IMR-90 (cell line): ENCODE measurements at regions not wholly inside any gene's neighbourhood (a gene's known extent, or its start where the extent isn't known, plus 50 kb on each side); places are given as distances from the start of the nearest gene placed in this dataset.

Source experiments
- ATAC-seq: fragments of 200-7000 bp; cut with Tn5 transposase; 2 replicates; pipeline ENCODE4 v1.9.1; 2020; ENCODE audit warnings: low read depth, mild to moderate bottlenecking, moderate library complexity
- BruUV-seq: library from RNA; stranded (reverse); fragments of 400-500 nt; replicated peaks from 2 replicates; lab custom pipeline; 2021; lab: Mats Ljungman, UMichigan
- CTCF ChIA-PET: fragments of 300-600 bp; formaldehyde crosslinking; extraction: SDS; loops from one replicate; lab custom pipeline; 2021; ENCODE audit warnings: antibody characterized with exemption; lab: Yijun Ruan, JAX
- POLR2A ChIA-PET: fragments of 300-600 bp; sonication (Branson Sonifier 250); formaldehyde crosslinking; loops from one replicate; lab custom pipeline; 2022; ENCODE audit warnings: antibody characterized with exemption; ENCODE audit not compliant: unreplicated experiment; lab: Charles Lee
- DNase-seq: peaks from one replicate; pipeline ENCODE4 v3.0.0; 2013
- H2AFZ ChIP-seq: replicated peaks from 2 replicates; pipeline ENCODE3; 2013; ENCODE audit warnings: low read length, mild to moderate bottlenecking; ENCODE audit not compliant: poor library complexity
- H2AK5ac ChIP-seq: 2 replicates; pipeline ENCODE4 v1.6.1; 2013; ENCODE audit warnings: low read depth, low read length, inconsistent platforms
- H2AK9ac ChIP-seq: replicated peaks from 2 replicates; pipeline ENCODE3; 2013; ENCODE audit warnings: mild to moderate bottlenecking, low read depth, low read length, moderate library complexity; ENCODE audit not compliant: poor library complexity
- H2BK120ac ChIP-seq: 2 replicates; pipeline ENCODE4 v1.6.1; 2013; ENCODE audit warnings: low read depth, low read length, inconsistent platforms
- H2BK15ac ChIP-seq: 3 replicates; pipeline ENCODE4 v1.6.1; 2013; ENCODE audit warnings: low read depth, low read length, inconsistent platforms
- H2BK20ac ChIP-seq: 2 replicates; pipeline ENCODE4 v1.6.1; 2013; ENCODE audit warnings: low read depth, mild to moderate bottlenecking, inconsistent platforms, low read length, moderate library complexity
- H2BK5ac ChIP-seq: 2 replicates; pipeline ENCODE4 v1.6.1; 2013; ENCODE audit warnings: mild to moderate bottlenecking, low read depth, low read length, inconsistent platforms; ENCODE audit not compliant: poor library complexity, severe bottlenecking
- H3K14ac ChIP-seq: replicated peaks from 2 replicates; pipeline ENCODE4 v1.6.1; 2013; ENCODE audit warnings: low read depth, low read length, inconsistent platforms
- H3K18ac ChIP-seq: 2 replicates; pipeline ENCODE4 v1.6.1; 2013; ENCODE audit warnings: low read depth, low read length, control low read depth
- H3K23ac ChIP-seq: 2 replicates; pipeline ENCODE4 v1.6.1; 2013; ENCODE audit warnings: low read depth, low read length, inconsistent platforms
- H3K27ac ChIP-seq: 2 replicates; pipeline ENCODE4 v1.5.1; 2013; ENCODE audit warnings: mild to moderate bottlenecking, control low read depth, low read length; ENCODE audit not compliant: insufficient read depth
- H3K27me3 ChIP-seq: 2 replicates; pipeline ENCODE4 v1.6.1; 2013; ENCODE audit warnings: low read length; ENCODE audit not compliant: control insufficient read depth, insufficient read depth
- H3K36me3 ChIP-seq: 2 replicates; pipeline ENCODE4 v1.6.1; 2013; ENCODE audit warnings: low read length, mixed read lengths; ENCODE audit not compliant: control insufficient read depth, insufficient read depth
- H3K4ac ChIP-seq: 2 replicates; pipeline ENCODE4 v1.6.1; 2013; ENCODE audit warnings: low read depth, low read length, inconsistent platforms
- H3K4me1 ChIP-seq: 2 replicates; pipeline ENCODE4 v1.6.1; 2013; ENCODE audit warnings: low read length, mixed read lengths; ENCODE audit not compliant: control insufficient read depth, insufficient read depth
- H3K4me2 ChIP-seq: 2 replicates; pipeline ENCODE4 v1.6.1; 2013; ENCODE audit warnings: low read depth, mild to moderate bottlenecking, control low read depth, low read length, moderate library complexity
- H3K4me3 ChIP-seq: 2 replicates; pipeline ENCODE4 v1.5.1; 2013; ENCODE audit warnings: low read depth, mild to moderate bottlenecking, control low read depth, low read length, moderate library complexity; ENCODE audit not compliant: insufficient read depth
- H3K56ac ChIP-seq: 2 replicates; pipeline ENCODE4 v1.6.1; 2013; ENCODE audit warnings: low read length, inconsistent platforms; ENCODE audit not compliant: insufficient read depth; ENCODE audit errors: extremely low read depth
- H3K79me1 ChIP-seq, 2 experiments: 2 replicates each; pipeline ENCODE4 v1.6.1; 2013; ENCODE audit warnings: low read length in 2 of 2, inconsistent platforms in 1 of 2, low read depth in 1 of 2
- H3K9ac ChIP-seq: 2 replicates; pipeline ENCODE4 v1.6.1; 2013; ENCODE audit warnings: low read depth, low read length, control low read depth
- H3K9me1 ChIP-seq: 2 replicates; pipeline ENCODE4 v1.6.1; 2013; ENCODE audit warnings: low read length, inconsistent platforms; ENCODE audit not compliant: insufficient read depth
- H3K9me3 ChIP-seq: 2 replicates; pipeline ENCODE4 v1.6.1; 2013; ENCODE audit warnings: low read length; ENCODE audit not compliant: control insufficient read depth, insufficient read depth
- H4K20me1 ChIP-seq: 2 replicates; pipeline ENCODE4 v1.6.1; 2013; ENCODE audit warnings: low read length, inconsistent platforms; ENCODE audit not compliant: insufficient read depth
- H4K5ac ChIP-seq: 2 replicates; pipeline ENCODE4 v1.6.1; 2013; ENCODE audit warnings: mild to moderate bottlenecking, low read depth, low read length, control low read depth
- H4K8ac ChIP-seq, 2 experiments: 2 replicates each; pipeline ENCODE4 v1.6.1; 2013; ENCODE audit warnings: low read depth in 2 of 2, low read length in 2 of 2, control low read depth in 1 of 2, inconsistent platforms in 1 of 2
- H4K91ac ChIP-seq: 2 replicates; pipeline ENCODE4 v1.6.1; 2013; ENCODE audit warnings: low read depth, low read length, inconsistent platforms; ENCODE audit not compliant: insufficient read depth
- BHLHE40 ChIP-seq: fragments of 150-350 bp; IDR thresholded peaks from 2 replicates; pipeline ENCODE4 v1.6.1; 2016; ENCODE audit warnings: mild to moderate bottlenecking, low read depth, low read length
- CEBPB ChIP-seq: IDR thresholded peaks from 2 replicates; pipeline ENCODE4 v1.6.1; 2012; ENCODE audit warnings: low read depth, low read length, improper control_type of control experiment
- CHD1 ChIP-seq: IDR thresholded peaks from 2 replicates; pipeline ENCODE4 v1.6.1; 2012; ENCODE audit warnings: low read depth, low read length, improper control_type of control experiment
- CTCF ChIP-seq: conservative IDR thresholded peaks from 2 replicates; pipeline ENCODE4 v1.5.1; 2012; ENCODE audit warnings: mild to moderate bottlenecking, low read depth, low read length, improper control_type of control experiment
- ELK1 ChIP-seq: fragments of 150-350 bp; IDR thresholded peaks from 2 replicates; pipeline ENCODE4 v1.6.1; 2016; ENCODE audit warnings: low read depth, mild to moderate bottlenecking, low read length, moderate library complexity, borderline replicate concordance
- MAFK ChIP-seq: IDR thresholded peaks from 2 replicates; pipeline ENCODE4 v1.6.1; 2012; ENCODE audit warnings: low read depth, low read length, improper control_type of control experiment
- MAZ ChIP-seq: IDR thresholded peaks from 2 replicates; pipeline ENCODE4 v1.6.1; 2012; ENCODE audit warnings: low read depth, mild to moderate bottlenecking, low read length, improper control_type of control experiment, moderate library complexity, borderline replicate concordance
- MXI1 ChIP-seq: IDR thresholded peaks from 2 replicates; pipeline ENCODE4 v1.6.1; 2012; ENCODE audit warnings: low read depth, mild to moderate bottlenecking, low read length, moderate library complexity, borderline replicate concordance
- NFE2L2 ChIP-seq: fragments of 150-350 bp; IDR thresholded peaks from 2 replicates; pipeline ENCODE4 v1.6.1; 2016; ENCODE audit warnings: low read depth, mild to moderate bottlenecking, low read length
- POLR2A ChIP-seq: IDR thresholded peaks from 2 replicates; pipeline ENCODE4 v1.6.1; 2012; ENCODE audit warnings: mild to moderate bottlenecking, low read depth, low read length
- RFX5 ChIP-seq: IDR thresholded peaks from 2 replicates; pipeline ENCODE4 v1.8.0; 2012; ENCODE audit warnings: low read depth, mild to moderate bottlenecking, low read length, moderate library complexity
- SMC3 ChIP-seq: fragments of 150-350 bp; IDR thresholded peaks from 2 replicates; pipeline ENCODE4 v1.6.1; 2016; ENCODE audit warnings: low read depth, mild to moderate bottlenecking, antibody characterized with exemption, low read length, moderate library complexity
- USF2 ChIP-seq: fragments of 150-350 bp; IDR thresholded peaks from 2 replicates; pipeline ENCODE4 v1.6.1; 2017; ENCODE audit warnings: mild to moderate bottlenecking, antibody characterized with exemption, low read length, low read depth
- WGBS, 2 experiments: methylation state at CpG; one replicate each; pipeline versions ENCODE4 v1.1.5 to v1.1.7; 2013; ENCODE audit warnings: missing lambda C conversion rate in 2 of 2; ENCODE audit not compliant: insufficient read length in 1 of 2; ENCODE audit errors: extremely low coverage in 2 of 2; 5-methylcytosine and 5-hydroxymethylcytosine counted together
- dilution Hi-C: fragments of 300-500 bp; cut with HindIII; formaldehyde crosslinking; loops from one replicate; pipeline ENCODE4 v1.14.3; 2018; ENCODE audit warnings: low sequenced_read_pairs; ENCODE audit not compliant: unreplicated experiment
- in situ Hi-C: fragments of 300-500 bp; cut with MboI; formaldehyde crosslinking; loops from 3 replicates; pipeline ENCODE4 v1.14.3; 2019; ENCODE audit warnings: low sequenced_read_pairs, inconsistent platforms, mixed read lengths
- intact Hi-C: fragments of 100-400 bp; cut with micrococcal nuclease; formaldehyde crosslinking; loops from 2 replicates; pipeline ENCODE4 v1.10.0; 2022

GRCh38 chr19:27955485-27956480 lies 1257.2 kb downstream of the UQCRFS1 start:
- CTCF ChIA-PET: no interaction called here
- Histone ChIP-seq H2AK9ac (no peak overlapping the region), H3K4me3 (no peak overlapping the region)

More at GRCh38 chr19:27955485-27956480, 1257.2 kb downstream of the UQCRFS1 start:
- H4K20me1 ChIP-seq: no peaks in the 10 kb centered on the region
- in situ Hi-C loops (loop anchor here (25.0 kb wide), 1 partner anchor 757 kb away; no protein-coding TSS in a partner anchor), intact Hi-C loops (no loop called here), dilution Hi-C loops (no loop called here)
- H3K27me3 ChIP-seq: no peaks in the 10 kb centered on the region
- no peak overlapping the region for H3K23ac ChIP-seq
- no peak overlapping the region for H3K18ac ChIP-seq
- no peaks in the 10 kb centered on the region for H3K4me1 ChIP-seq
- no peak overlapping the region for H2BK120ac ChIP-seq
- DNase-seq: no peak
- no peak overlapping the region for H3K4ac ChIP-seq
- TF ChIP-seq POLR2A (no peak), CTCF (no peak), RFX5 (no peak), CHD1 (no peak), CEBPB (no peak), MAFK (no peak), USF2 (no peak), NFE2L2 (no peak), ELK1 (no peak), SMC3 (no peak), BHLHE40 (no peak), MAZ (no peak), MXI1 (no peak)
- H3K9ac ChIP-seq: no peak overlapping the region
- H4K8ac ChIP-seq: no peak overlapping the region
- H3K36me3 ChIP-seq: no peaks in the 10 kb centered on the region
- ATAC-seq: no peak
- no peak overlapping the region for H2AFZ ChIP-seq
- H4K91ac ChIP-seq: no peak overlapping the region
- no peak overlapping the region for H3K14ac ChIP-seq
- no peaks in the 10 kb centered on the region for H3K9me1 ChIP-seq
- no peak overlapping the region for H4K5ac ChIP-seq
- H3K79me1 ChIP-seq: no peaks in the 10 kb centered on the region
- no peak overlapping the region for H2BK5ac ChIP-seq
- WGBS, 2 experiments: no CpG with 5 or more reads among the region's 9 CpGs
- no peak overlapping the region for H3K56ac ChIP-seq
- H2AK5ac ChIP-seq: no peak overlapping the region
- H3K4me2 ChIP-seq: no peak overlapping the region
- H3K27ac ChIP-seq: no peak overlapping the region
- no peak overlapping the region for H2BK20ac ChIP-seq
- no peak overlapping the region for H2BK15ac ChIP-seq
- H3K9me3 ChIP-seq: peaks cover 2% of the 10 kb centered on the region
- POLR2A ChIA-PET: no interaction called here
- no TSS peak for BruUV-seq
